Fibroblast of peridontal ligament (primary cell): ENCODE measurements at regions not wholly inside any gene's neighbourhood (a gene's known extent, or its start where the extent isn't known, plus 50 kb on each side); places are given as distances from the start of the nearest gene placed in this dataset.
"Not testable (repeated sequence)": the region's sequence is repeated elsewhere in the genome, so short reads cannot be mapped to it uniquely, and the experiment has no call there.

Experiments
- DNase-seq: peaks from one replicate; pipeline ENCODE4 v3.0.0-alpha.2; 2010; ENCODE audit errors: extremely low read depth

- no peak for DNase-seq
Observed at GRCh38 chr16:60558936-60559335, 1477.3 kb downstream of the CDH8 start.

DNA sequence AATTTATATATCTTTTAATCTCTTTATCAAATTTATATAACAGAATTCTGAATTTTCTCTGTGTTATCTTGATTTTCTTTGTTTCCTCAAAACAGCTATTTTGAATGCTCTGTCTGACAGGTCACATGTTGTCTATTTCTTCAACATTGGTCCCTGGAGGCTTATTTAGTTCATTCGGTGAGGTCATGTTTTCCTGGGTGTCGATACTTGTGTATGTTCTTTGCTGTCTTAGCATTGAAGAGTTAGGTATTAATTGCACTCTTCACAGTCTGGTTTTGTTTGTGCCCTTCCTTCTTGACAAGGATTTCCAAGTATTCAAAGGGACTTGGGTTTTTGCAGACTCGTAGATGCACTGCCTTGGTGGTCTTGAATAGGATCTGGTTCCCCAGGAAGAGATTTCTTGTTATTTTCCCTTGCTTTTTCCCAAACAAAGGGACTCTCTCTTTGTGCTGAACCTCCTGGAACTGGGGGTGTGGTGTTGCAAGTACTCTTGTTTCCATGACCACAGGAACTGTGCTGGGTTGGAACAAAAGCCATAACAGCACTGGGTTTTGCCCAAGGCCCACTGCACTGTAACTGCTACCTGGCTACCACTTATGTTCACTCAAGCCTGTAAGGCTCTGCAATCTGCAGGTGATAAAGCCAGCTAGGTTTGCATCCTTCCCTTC lies 1483.0 kb downstream of the CDH8 start:
- DNase-seq = no peak

GRCh38 chr16:60541535-60541934 lies 1494.7 kb downstream of the CDH8 start:
- DNase-seq = no peak

- no peak for DNase-seq
Observed at GRCh38 chr16:60510941-60511340, 1525.3 kb downstream of the CDH8 start.

DNA sequence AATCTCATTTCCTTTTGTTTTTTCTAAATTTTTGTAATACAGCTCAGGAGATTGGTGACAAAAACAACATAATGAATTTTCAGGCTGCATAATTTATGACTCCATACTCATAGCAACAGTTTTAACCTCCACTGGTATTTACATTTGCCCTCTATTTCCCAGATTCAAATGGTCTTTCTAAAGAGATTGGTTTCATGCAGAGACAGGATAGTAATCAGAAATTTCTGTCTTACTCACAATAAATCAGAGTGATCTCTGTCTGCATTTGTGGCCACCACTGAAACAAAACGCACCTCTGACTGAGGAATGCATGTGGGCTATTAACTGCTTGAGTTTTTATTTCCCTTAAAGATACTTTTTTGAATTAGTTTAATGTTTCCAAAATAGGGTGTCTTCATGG lies 1526.0 kb downstream of the CDH8 start:
- no peak for DNase-seq

GRCh38 chr16:60491273-60491672 lies 1545.0 kb downstream of the CDH8 start:
- DNase-seq = no peak

- no peak for DNase-seq
Observed at GRCh38 chr16:60485872-60486489, 1550.3 kb downstream of the CDH8 start.

GRCh38 chr16:60484901-60485300 lies 1551.3 kb downstream of the CDH8 start:
- DNase-seq = no peak

DNA sequence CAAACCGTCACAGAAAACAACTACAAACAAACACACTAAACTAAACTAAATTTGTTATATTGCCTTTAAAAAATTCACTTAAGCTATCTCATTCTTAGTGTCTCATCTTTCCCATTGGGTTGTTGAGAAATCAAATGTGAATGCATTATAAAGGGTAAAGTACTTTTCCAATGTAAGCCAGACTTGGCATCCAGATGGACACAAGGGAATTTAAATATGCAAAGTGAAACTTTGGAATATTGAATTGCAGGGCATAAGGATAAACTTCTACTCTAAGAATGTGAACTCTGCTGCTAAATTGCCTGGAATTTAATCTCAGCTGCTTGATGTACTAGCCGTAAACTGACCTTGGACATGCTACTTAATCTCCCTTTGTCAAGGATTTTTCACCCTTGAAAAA lies 1554.6 kb downstream of the CDH8 start:
- DNase-seq = no peak

DNA sequence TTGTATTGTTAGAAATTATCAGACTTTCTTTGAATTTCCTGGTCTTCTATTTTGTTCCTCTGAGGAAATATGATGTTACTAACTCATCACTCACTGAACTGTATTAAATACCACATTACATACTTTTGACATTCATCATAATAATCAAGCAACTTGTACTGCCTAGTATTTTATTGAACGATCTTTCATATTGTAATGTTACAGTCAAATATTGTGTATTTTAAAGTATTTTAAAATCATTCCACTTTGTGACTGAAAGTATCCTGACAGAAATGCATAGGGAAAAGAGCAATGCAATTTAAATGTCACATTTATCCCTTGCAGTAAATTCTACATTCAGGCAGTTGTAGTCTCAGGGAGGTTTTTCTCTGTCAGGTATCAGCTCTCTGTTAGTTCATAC lies 1557.4 kb downstream of the CDH8 start:
- no peak for DNase-seq

DNA sequence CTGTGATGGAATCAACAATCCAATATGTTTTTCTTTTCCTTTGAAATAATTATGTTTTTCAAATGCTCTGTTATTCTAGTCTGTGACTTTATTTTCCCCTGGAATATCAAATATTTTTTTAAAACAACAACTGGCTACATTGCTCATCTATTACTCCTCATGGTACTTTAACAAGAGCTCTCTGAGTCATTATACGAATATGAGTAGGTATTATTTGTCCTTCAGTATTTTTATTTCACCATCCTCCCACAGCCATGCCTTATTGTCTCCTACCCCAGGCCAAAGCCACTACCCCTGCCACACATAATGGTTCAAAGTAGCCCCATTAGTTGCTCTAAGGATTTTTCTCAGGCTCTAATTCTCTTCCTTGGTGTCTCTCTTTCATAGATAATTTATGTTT lies 1572.3 kb downstream of the CDH8 start:
- no peak for DNase-seq

- DNase-seq = no peak
Observed at GRCh38 chr16:60459463-60459862, 1576.8 kb downstream of the CDH8 start.

DNA sequence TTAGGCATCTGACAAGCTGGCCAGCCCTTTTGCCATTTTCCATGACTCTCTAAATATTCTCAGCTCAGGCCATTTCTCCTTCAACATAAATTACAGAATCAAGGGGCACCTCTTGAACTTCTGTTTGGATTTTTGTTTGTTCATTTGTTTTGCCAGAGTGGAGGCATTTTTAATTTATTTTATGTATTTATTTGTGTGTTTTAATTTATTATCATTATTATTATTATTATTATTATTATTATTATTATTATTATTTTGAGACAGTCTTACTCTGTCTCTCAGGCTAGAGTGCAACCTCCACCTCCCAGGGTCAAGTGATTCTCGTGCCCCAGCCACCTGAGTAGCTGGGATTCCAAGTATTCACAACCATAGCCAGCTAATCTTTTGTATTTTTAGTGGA lies 1578.0 kb downstream of the CDH8 start:
- no peak for DNase-seq

GRCh38 chr16:60452646-60453045 lies 1583.6 kb downstream of the CDH8 start:
- no peak for DNase-seq

DNA sequence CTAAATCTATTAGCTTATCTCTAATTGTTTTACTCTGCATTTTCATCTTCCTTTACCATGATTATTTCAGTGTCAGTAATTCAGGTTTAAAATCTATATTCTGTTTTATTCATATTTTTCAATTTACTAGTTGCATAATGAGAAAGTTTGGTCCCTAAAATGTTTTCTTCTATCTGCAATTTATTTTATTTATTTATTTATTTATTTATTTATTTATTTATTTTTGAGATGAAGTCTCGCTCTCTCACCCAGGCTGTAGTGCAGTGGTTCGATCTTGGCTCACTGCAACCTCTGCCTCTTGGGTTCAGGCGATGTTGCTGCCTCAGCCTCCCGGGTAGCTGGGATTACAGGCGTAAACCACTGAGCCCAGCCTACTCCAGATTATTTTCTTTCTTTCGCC lies 1597.3 kb downstream of the CDH8 start:
- no peak for DNase-seq

DNA sequence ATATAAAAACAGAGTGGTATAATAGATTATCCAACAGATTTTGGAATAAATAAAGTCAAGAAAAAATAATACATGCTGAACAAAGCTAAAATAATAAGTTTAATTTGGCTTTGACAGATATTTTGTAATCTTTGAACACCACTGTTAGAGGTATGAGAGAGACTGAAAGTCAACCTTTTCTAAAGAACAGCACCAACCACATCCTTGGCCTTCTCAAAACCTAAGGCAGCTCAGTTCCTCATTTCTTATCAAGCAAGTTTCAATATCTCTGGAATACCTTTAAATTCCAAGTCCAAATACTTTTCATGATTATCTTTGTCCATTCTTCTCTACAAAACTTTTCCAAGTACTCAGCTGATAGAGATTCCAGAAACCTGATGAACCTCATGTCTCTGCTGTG lies 1603.8 kb downstream of the CDH8 start:
- no peak for DNase-seq

DNA sequence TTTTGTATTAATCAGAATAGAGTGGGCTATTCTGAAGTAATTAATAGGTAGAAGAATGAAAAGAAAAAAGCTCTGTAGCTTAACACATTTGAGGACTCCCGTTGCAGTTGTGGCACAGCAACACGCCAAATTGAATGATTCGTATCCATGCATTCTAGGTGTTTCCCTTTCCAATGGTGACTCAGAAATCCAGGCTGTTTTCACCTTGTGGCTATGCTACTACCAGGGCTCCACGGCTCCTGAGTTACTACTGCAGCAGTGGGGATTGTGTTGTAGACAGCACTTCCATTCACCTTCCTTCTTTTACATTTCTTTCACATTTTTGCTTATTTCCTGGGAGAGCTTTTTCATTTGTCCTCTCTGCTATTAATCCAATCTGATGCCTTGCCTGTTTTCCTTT lies 1616.4 kb downstream of the CDH8 start:
- no peak for DNase-seq

DNA sequence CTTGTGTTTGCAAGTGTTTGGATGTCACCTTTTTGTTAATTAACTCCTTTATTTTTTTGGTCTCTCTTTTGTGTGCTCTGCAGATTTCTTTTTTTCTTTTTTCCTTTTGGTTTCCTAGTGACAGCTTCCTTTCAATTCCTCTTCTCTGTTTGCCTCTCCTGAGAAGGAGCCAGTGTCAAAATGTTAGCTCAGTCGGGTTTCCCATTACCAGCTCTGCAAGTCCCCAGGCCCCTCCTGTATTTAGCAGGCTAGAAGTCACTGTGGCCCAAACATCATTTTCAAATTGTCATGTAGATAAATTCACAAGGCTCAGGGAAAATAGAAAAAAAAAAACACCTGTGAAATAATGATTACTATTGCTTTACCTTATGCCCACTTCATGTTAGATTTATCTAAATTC lies 1621.6 kb downstream of the CDH8 start:
- DNase-seq = no peak

- no peak for DNase-seq
Observed at GRCh38 chr16:60413969-60414368, 1622.3 kb downstream of the CDH8 start.

GRCh38 chr16:60407606-60408005 lies 1628.6 kb downstream of the CDH8 start:
- no peak for DNase-seq

GRCh38 chr16:60407034-60407433 lies 1629.2 kb downstream of the CDH8 start:
- no peak for DNase-seq

GRCh38 chr16:60405286-60405685 lies 1631.0 kb downstream of the CDH8 start:
- DNase-seq = no peak

- no peak for DNase-seq
Observed at GRCh38 chr16:60404401-60404800, 1631.8 kb downstream of the CDH8 start.

DNA sequence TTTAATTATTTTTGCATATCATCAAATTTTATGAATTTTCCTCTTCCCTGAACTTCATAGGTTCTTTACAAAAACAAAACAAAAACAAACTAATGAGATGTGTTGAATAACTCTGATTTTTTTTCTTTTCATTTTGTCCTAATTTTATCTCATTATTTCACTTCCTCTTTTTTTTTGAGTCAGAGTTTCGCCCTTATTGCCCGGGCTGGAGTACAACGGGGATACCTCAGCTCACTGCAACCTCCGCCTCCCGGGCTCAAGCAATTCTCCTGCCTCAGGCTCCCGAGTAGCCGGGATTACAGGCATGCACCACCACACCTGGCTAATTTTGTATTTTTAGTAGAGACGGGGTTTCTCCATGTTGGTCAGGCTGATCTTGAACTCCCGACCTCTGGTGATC lies 1633.3 kb downstream of the CDH8 start:
- not testable (repeated sequence) for DNase-seq
